ENCODE measurements at regions not wholly inside any gene's neighbourhood (a gene's known extent, or its start where the extent isn't known, plus 50 kb on each side); places are given as distances from the start of the nearest gene placed in this dataset.
"Not testable (repeated sequence)": the region's sequence is repeated elsewhere in the genome, so short reads cannot be mapped to it uniquely, and the experiment has no call there.

GRCh38 chrX:65588795-65589194, 54.2 kb upstream of the LAS1L start:
- H3K4me3 ChIP-seq (ENCODE audit: low read depth, low read length): peak overlapping the region; percentile 26
- DNase-seq (ENCODE audit: low read depth): no peak
- TF ChIP-seq CTCF (conservative IDR thresholded peaks at IDR 0.05; ENCODE audit: low read depth, low read length): no peak

DNA sequence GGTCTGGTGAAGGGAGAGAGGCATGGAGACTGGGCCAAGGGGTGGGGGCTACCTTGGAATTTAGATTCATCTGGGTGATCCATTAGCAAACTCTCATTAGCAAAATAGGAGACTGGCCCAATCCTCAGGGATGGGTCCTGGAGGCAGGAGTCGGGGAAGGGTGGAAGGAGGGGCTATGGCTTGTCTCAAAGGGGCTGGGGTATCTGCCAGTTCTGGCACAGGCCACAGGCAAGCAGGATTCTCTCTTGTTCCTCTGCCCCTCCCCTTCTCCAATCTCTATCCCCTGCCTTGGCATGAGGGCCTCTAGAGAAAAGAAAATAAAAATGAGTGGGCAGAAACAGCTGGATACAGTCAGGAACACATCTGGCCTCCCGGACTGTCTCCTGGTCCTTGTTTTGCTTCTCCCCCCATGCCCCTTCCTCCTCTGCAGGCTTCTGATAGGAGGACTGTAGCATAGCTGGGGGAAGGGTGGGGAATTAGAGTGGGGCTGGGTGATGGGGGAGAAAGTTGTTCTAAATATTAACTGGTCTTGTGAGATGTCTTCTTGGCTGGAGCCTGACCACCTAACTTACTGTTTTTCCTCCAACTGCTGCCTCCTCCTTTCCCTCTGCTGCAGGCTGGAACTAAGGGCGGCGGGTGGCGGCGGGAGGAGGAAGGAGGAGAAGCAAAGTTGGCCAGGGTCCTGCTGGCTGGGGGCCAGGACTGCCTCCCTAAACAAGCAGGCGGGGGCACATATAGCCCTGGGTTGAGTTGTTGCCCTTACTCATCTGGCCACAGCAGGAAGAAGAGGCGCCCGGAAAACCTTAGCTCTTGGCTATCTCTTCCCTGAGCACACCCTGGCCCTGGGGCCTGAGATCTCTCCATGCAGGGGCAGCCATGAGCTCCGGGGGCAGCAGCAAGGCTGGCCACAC, 53.3 kb upstream of the LAS1L start:
- no peak for DNase-seq (ENCODE audit: low read depth)
- TF ChIP-seq CTCF (conservative IDR thresholded peaks at IDR 0.05; ENCODE audit: low read depth, low read length): no peak
- H3K4me3 ChIP-seq (ENCODE audit: low read depth, low read length): peak overlapping the region; percentile 26

DNA sequence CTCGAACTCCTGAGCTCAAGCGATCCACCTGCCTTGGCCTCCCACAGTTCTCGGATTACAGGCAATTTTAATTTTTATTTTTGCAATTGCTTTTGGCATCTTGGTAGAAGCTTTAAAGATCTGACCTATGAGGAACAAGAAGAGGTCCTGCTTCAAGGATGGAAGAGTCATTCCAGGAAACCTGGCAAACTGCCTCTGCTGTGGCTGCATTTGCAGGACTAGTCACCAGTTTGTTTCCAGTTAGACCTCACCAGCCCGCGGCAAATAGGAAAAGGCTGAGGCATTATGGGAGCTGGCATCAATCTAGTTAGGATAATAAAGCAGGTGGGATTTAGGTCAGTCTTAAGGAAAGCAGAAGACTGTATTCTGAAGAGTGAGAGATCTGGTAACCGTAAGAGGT, 51.9 kb upstream of the LAS1L start:
- no peak for DNase-seq (ENCODE audit: low read depth)
- H3K4me3 ChIP-seq (ENCODE audit: low read depth, low read length): no peak overlapping the region
- no peak for TF ChIP-seq CTCF (conservative IDR thresholded peaks at IDR 0.05; ENCODE audit: low read depth, low read length)

- DNase-seq (ENCODE audit: low read depth); H3K4me3 ChIP-seq (ENCODE audit: low read depth, low read length): not testable (repeated sequence)
These were observed 50.6 kb upstream of the LAS1L start for GRCh38 chrX:65585226-65585625.

All from epithelial cell of proximal tubule (primary cell).